ENCODE measurements at regions not wholly inside any gene's neighbourhood (a gene's known extent, or its start where the extent isn't known, plus 50 kb on each side); places are given as distances from the start of the nearest gene placed in this dataset.

DNA sequence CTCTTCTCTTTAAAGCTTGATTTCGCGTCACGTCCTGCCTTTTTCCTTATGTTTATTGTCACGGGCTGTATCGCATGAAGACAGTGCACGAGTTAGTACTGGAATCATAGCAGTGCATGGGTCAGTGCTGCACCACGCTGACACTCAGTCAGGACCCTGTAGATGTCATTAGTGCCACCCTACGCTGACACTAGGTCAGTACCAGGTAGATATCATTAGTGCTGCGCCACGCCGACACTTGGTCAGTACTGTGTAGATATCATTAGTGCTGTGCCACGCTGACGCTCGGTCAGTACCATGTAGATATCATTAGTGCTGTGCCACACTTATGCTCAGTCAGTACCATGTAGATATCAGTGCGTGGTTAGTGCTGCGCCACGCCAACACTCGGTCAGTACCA is 106.2 kb upstream of the ZNF469 start:
- H3K79me2 ChIP-seq: no peaks in the 10 kb centered on the region
- H2AFZ ChIP-seq: no peak overlapping the region
- TF ChIP-seq, protein P1, sequence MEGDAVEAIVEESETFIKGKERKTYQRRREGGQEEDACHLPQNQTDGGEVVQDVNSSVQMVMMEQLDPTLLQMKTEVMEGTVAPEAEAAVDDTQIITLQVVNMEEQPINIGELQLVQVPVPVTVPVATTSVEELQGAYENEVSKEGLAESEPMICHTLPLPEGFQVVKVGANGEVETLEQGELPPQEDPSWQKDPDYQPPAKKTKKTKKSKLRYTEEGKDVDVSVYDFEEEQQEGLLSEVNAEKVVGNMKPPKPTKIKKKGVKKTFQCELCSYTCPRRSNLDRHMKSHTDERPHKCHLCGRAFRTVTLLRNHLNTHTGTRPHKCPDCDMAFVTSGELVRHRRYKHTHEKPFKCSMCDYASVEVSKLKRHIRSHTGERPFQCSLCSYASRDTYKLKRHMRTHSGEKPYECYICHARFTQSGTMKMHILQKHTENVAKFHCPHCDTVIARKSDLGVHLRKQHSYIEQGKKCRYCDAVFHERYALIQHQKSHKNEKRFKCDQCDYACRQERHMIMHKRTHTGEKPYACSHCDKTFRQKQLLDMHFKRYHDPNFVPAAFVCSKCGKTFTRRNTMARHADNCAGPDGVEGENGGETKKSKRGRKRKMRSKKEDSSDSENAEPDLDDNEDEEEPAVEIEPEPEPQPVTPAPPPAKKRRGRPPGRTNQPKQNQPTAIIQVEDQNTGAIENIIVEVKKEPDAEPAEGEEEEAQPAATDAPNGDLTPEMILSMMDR (IDR thresholded peaks at IDR 0.05): no peak
- H3K4me1 ChIP-seq: no peaks in the 10 kb centered on the region
- H3K27me3 ChIP-seq (ENCODE audit: control insufficient read depth, insufficient read depth, low read length): no peaks in the 10 kb centered on the region
- H3K9ac ChIP-seq: no peak overlapping the region
- H3K27ac ChIP-seq: no peak overlapping the region
- no peak overlapping the region for H3K4me2 ChIP-seq (ENCODE audit: low read length)
- no peaks in the 10 kb centered on the region for H3K36me3 ChIP-seq (ENCODE audit: control insufficient read depth, insufficient read depth, low read length)
- H3K9me3 ChIP-seq (ENCODE audit: control insufficient read depth, low read length): no peaks in the 10 kb centered on the region
- no peak overlapping the region for H3K4me3 ChIP-seq (ENCODE audit: low read depth, low read length)

DNA sequence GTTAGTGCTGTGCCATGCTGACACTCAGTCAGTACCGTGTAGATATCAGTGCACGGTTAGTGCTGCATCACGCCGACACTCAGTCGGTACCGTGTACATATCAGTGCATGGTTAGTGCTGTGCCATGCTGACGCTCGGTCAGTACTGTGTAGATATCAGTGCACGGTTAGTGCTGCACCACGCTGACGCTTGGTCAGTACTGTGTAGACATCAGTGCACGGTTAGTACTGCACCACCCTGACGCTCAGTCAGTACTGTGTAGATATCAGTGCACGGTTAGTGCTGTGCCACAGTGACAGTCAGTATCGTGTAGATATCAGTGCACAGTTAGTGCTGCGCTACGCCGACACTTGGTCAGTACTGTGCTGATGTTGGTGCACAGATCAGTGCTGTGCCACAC is 102.8 kb upstream of the ZNF469 start:
- Histone ChIP-seq H3K27me3 (ENCODE audit: control insufficient read depth, insufficient read depth, low read length) (no peaks in the 10 kb centered on the region), H3K9me3 (ENCODE audit: control insufficient read depth, low read length) (no peaks in the 10 kb centered on the region), H3K4me2 (ENCODE audit: low read length) (no peak overlapping the region), H3K4me3 (ENCODE audit: low read depth, low read length) (no peak overlapping the region), H3K36me3 (ENCODE audit: control insufficient read depth, insufficient read depth, low read length) (no peaks in the 10 kb centered on the region), H3K79me2 (no peaks in the 10 kb centered on the region), H3K9ac (no peak overlapping the region), H3K27ac (no peak overlapping the region), H3K4me1 (no peaks in the 10 kb centered on the region), H2AFZ (no peak overlapping the region)
- TF ChIP-seq, protein P1 (IDR thresholded peaks at IDR 0.05): no peak

DNA sequence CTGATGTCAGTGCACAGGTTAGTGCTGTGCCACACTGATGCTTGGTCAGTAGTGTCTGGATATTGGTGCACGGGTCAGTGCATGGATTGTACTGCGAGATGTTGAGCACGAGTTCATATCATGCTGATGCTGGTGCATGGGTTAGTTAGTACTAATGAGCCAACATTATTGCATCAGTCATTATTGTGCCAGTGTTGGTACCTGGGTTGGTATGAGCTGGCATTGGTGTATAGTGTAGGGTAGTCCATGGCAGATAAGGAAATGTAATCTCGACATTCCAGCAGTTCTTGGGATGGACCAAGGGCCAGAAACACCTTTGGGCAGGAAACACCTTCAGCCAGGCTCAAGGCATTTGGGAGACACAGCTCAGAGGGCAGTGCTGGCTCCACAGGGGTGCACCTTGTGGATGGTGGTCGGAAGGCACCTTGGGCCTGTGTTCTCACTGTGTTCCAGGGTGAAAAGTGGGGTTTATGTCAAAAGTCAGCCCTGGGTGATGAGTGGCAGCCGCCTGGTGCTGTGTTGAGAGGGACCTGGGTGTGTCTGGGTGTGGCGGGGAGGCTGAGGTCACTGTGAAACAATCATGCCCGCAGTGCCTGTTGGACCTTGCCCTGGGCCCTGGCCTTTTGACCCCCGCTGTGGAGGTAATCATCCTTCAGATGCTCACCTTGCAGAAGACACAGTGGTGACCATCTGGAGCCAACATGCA is 100.7 kb upstream of the ZNF469 start:
- Histone ChIP-seq H3K36me3 (ENCODE audit: control insufficient read depth, insufficient read depth, low read length) (no peaks in the 10 kb centered on the region), H3K4me3 (ENCODE audit: low read depth, low read length) (no peak overlapping the region), H3K9me3 (ENCODE audit: control insufficient read depth, low read length) (no peaks in the 10 kb centered on the region), H3K79me2 (no peaks in the 10 kb centered on the region), H3K9ac (no peak overlapping the region), H3K4me2 (ENCODE audit: low read length) (no peak overlapping the region), H3K27ac (no peak overlapping the region), H3K4me1 (no peaks in the 10 kb centered on the region), H3K27me3 (ENCODE audit: control insufficient read depth, insufficient read depth, low read length) (no peaks in the 10 kb centered on the region), H2AFZ (no peak overlapping the region)
- TF ChIP-seq, protein P1 (IDR thresholded peaks at IDR 0.05): no peak

DNA sequence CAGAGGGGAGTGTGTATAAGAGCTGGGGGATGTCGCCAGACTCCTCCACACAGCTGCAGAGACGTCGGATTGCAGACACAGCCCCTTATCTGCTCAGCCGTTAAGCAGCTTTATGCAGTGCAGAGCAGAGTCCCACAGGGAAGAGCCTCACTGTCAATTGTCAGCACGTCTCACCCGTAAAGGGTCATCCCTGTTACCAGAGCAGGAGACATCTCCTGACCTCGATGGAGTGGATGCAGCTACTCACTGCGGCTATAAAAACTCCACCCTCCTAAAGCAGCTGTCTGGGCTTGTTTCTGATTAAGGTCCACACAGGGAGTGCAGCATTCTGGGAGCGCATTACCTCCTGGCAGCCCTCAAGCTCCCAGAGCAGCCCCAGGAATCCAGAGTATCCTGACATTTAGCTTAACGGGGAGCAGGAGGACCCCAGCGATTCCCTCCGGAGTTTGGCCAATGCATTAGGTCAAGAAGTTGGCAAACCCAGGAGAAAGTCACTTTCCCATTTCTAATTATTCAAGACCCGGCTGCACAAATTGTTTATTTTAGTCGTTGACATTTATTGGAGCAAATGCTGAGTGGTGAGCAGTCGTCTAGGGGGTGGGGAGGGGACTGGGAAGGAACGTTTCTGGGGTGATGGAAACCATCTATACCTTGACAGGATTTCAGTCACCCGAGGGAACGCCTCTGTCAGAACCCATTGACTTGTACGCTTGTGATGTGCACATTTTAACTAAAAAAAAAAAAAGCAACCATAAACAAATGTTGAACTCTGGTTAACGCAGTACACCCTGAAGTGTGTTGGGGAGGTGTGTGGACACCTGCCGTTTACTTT is 100.0 kb upstream of the ZNF469 start:
- Histone ChIP-seq H3K36me3 (ENCODE audit: control insufficient read depth, insufficient read depth, low read length) (no peaks in the 10 kb centered on the region), H3K9me3 (ENCODE audit: control insufficient read depth, low read length) (no peaks in the 10 kb centered on the region), H3K9ac (no peak overlapping the region), H3K4me3 (ENCODE audit: low read depth, low read length) (no peak overlapping the region), H3K4me1 (no peaks in the 10 kb centered on the region), H3K79me2 (no peaks in the 10 kb centered on the region), H3K27ac (no peak overlapping the region), H2AFZ (no peak overlapping the region), H3K27me3 (ENCODE audit: control insufficient read depth, insufficient read depth, low read length) (no peaks in the 10 kb centered on the region), H3K4me2 (ENCODE audit: low read length) (no peak overlapping the region)
- TF ChIP-seq, protein P1 (IDR thresholded peaks at IDR 0.05): no peak
